Glutamatergic neuron (in vitro differentiated cells): ENCODE measurements at regions not wholly inside any gene's neighbourhood (a gene's known extent, or its start where the extent isn't known, plus 50 kb on each side); places are given as distances from the start of the nearest gene placed in this dataset.

Experiments used
- DNase-seq: peaks from one replicate; pipeline ENCODE4 v3.0.0; 2022
- H3K27ac Mint-ChIP-seq: one replicate; pipeline ENCODE4 v1.8.0; 2020; ENCODE audit warnings: mild to moderate bottlenecking, mixed read lengths, inconsistent platforms; ENCODE audit not compliant: unreplicated experiment
- H3K27me3 Mint-ChIP-seq: one replicate; pipeline ENCODE4 v1.8.0; 2020; ENCODE audit warnings: mild to moderate bottlenecking, moderate library complexity, mixed read lengths, inconsistent platforms; ENCODE audit not compliant: unreplicated experiment
- H3K36me3 Mint-ChIP-seq: one replicate; pipeline ENCODE4 v1.8.0; 2020; ENCODE audit warnings: mild to moderate bottlenecking, mixed read lengths, inconsistent platforms; ENCODE audit not compliant: unreplicated experiment
- H3K4me1 Mint-ChIP-seq: one replicate; pipeline ENCODE4 v1.8.0; 2020; ENCODE audit warnings: mild to moderate bottlenecking, low read depth, mixed read lengths, inconsistent platforms; ENCODE audit not compliant: unreplicated experiment
- H3K4me3 Mint-ChIP-seq: one replicate; pipeline ENCODE4 v1.8.0; 2020; ENCODE audit warnings: mild to moderate bottlenecking, mixed read lengths, inconsistent platforms; ENCODE audit not compliant: unreplicated experiment
- H3K9me3 Mint-ChIP-seq: one replicate; pipeline ENCODE4 v1.8.0; 2020; ENCODE audit warnings: mild to moderate bottlenecking, moderate library complexity, mixed read lengths, inconsistent platforms; ENCODE audit not compliant: unreplicated experiment
- TF ChIP-seq, protein P1 (sequence below): fragments of 200-600 bp; sonication (generic); IDR thresholded peaks from one replicate; pipeline ENCODE4 v1.5.0; 2021; ENCODE audit not compliant: partially characterized antibody, unreplicated experiment

DNA sequence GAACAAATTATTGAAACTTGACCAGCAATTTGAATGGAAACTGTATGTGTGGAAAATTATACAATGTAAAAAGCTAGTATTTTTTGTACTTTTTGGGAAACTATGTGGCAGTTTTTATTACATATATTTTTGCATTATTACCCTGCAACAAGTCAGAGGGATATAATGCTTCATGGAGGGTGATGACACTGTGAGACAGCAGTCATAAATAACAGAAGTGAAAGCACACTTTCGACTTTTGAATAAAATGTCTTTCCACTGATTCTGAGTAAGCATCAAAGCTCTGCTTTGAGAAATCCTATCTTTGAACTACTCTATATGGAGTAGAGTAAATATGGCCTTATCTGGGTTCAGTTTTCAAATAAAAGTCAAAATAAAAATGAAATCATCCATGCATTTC is 122.6 kb upstream of the PABPC4L start:
- no peak for DNase-seq
- Mint-ChIP-seq H3K4me3 (no peak overlapping the region), H3K27me3 (no peaks in the 10 kb centered on the region), H3K9me3 (no peaks in the 10 kb centered on the region), H3K27ac (no peak overlapping the region), H3K4me1 (no peaks in the 10 kb centered on the region), H3K36me3 (no peaks in the 10 kb centered on the region)
- TF ChIP-seq, protein P1, sequence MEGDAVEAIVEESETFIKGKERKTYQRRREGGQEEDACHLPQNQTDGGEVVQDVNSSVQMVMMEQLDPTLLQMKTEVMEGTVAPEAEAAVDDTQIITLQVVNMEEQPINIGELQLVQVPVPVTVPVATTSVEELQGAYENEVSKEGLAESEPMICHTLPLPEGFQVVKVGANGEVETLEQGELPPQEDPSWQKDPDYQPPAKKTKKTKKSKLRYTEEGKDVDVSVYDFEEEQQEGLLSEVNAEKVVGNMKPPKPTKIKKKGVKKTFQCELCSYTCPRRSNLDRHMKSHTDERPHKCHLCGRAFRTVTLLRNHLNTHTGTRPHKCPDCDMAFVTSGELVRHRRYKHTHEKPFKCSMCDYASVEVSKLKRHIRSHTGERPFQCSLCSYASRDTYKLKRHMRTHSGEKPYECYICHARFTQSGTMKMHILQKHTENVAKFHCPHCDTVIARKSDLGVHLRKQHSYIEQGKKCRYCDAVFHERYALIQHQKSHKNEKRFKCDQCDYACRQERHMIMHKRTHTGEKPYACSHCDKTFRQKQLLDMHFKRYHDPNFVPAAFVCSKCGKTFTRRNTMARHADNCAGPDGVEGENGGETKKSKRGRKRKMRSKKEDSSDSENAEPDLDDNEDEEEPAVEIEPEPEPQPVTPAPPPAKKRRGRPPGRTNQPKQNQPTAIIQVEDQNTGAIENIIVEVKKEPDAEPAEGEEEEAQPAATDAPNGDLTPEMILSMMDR = no peak

DNA sequence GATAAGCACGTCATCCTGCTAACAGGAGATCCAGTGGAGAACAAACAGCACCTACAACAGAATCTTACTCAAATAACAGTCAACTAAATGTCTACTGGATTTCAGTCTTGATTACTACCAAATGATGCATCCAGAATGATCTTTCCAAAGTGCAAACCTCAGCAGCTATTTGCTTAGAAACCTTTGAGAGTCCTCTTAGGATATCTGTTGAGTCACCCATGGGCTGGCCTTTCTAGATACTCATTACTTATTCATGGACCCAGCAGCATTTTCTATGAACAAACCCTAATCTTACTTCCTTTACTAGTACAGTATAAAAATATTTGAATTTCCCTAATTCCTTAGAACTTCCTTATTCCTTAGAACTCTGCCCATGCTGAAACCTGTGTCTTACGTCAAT is 118.5 kb upstream of the PABPC4L start:
- no peak for DNase-seq
- no peak overlapping the region for H3K4me3 Mint-ChIP-seq
- no peaks in the 10 kb centered on the region for H3K4me1 Mint-ChIP-seq
- TF ChIP-seq, protein P1 = no peak
- H3K27ac Mint-ChIP-seq = no peak overlapping the region
- H3K27me3 Mint-ChIP-seq = no peaks in the 10 kb centered on the region
- no peaks in the 10 kb centered on the region for H3K9me3 Mint-ChIP-seq
- H3K36me3 Mint-ChIP-seq = no peaks in the 10 kb centered on the region

DNA sequence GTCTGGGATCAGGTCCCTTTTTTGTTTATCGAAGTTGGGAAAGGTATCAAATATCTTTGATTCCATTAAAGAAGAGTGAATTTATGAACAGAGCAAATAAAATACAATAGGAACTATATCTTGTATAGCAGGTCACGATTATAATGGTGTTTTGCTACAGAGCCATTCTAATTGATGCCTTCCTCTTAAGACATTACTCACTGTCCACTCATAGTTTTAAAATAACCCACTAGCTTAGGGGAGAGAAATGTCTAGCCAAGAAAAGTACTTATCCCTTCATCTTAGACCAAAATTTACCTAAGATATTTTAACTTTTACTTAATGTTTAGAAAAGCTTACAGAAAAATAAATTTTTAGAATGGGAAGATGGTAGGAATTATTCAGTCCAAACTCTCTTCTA is 112.0 kb upstream of the PABPC4L start:
- TF ChIP-seq, protein P1 = no peak
- no peaks in the 10 kb centered on the region for H3K9me3 Mint-ChIP-seq
- H3K27me3 Mint-ChIP-seq = no peaks in the 10 kb centered on the region
- H3K4me1 Mint-ChIP-seq = no peaks in the 10 kb centered on the region
- no peak for DNase-seq
- no peak overlapping the region for H3K4me3 Mint-ChIP-seq
- H3K27ac Mint-ChIP-seq = no peak overlapping the region
- H3K36me3 Mint-ChIP-seq = no peaks in the 10 kb centered on the region

DNA sequence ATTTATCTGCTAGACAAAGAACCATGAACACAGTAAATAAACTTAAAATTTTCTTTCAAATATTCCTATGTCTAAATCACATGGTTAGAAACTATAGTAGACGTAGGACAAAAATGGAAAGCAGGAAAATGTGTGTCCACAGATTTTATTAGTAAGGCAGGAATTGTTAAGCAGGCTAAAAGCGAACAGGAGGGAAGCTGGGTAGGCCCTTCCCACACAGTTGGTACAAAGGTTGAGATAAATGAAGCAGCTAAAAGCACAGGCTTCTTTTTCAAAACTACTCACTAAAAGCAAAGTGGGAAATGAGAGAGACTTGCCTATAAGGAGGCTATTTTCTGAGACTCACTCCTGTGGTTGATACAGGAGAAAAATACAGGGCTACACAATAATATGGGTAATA is 108.1 kb upstream of the PABPC4L start:
- no peaks in the 10 kb centered on the region for H3K4me1 Mint-ChIP-seq
- no peak overlapping the region for H3K27ac Mint-ChIP-seq
- no peak overlapping the region for H3K4me3 Mint-ChIP-seq

DNA sequence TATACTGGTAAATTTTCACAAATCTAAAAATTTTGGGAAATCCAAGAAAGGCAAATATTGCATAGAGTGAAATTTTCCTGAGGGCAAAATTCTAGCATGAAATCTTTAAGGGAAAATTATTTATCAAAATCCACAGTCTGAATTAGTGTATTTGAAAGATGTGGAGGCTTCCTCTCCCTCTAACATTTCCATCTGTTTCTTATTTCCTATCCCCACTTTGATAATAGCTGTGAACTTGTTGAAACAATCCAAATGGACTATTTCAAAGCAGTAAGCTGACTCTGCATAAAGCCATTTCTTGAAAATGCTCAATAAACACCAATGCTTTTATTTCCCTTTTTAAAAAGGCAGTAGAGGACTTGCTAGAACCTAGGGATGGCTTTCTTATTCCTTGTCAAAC is 107.3 kb upstream of the PABPC4L start:
- H3K36me3 Mint-ChIP-seq = no peaks in the 10 kb centered on the region
- H3K4me1 Mint-ChIP-seq = no peaks in the 10 kb centered on the region
- H3K27me3 Mint-ChIP-seq = no peaks in the 10 kb centered on the region
- H3K4me3 Mint-ChIP-seq = no peak overlapping the region
- H3K9me3 Mint-ChIP-seq = no peaks in the 10 kb centered on the region
- TF ChIP-seq, protein P1 = no peak
- H3K27ac Mint-ChIP-seq = no peak overlapping the region
- DNase-seq = no peak

More for the DNA sequence above, 108.1 kb upstream of the PABPC4L start:
- Mint-ChIP-seq H3K9me3 (no peaks in the 10 kb centered on the region), H3K36me3 (no peaks in the 10 kb centered on the region), H3K27me3 (no peaks in the 10 kb centered on the region)
- TF ChIP-seq, protein P1 = no peak
- no peak for DNase-seq
